Stomach (tissue), 4 donors: ENCODE measurements at regions not wholly inside any gene's neighbourhood (a gene's known extent, or its start where the extent isn't known, plus 50 kb on each side); places are given as distances from the start of the nearest gene placed in this dataset.
A peak's percentile ranks its signal among the peaks of the same experiment; 100 is the strongest.

Experiments used
- EP300 ChIP-seq: sonication (generic); formaldehyde crosslinking; IDR thresholded peaks from one replicate; pipeline ENCODE4 v1.6.1; 2017; ENCODE audit warnings: antibody characterized with exemption
- POLR2A ChIP-seq, 4 donors: fragments of 450-650 bp; IDR thresholded peaks; one replicate each; pipeline ENCODE4 v1.6.1; 2016; ENCODE audit warnings: antibody characterized with exemption in 4 of 4, control low read depth in 2 of 4, mild to moderate bottlenecking in 1 of 4, moderate library complexity in 1 of 4

DNA sequence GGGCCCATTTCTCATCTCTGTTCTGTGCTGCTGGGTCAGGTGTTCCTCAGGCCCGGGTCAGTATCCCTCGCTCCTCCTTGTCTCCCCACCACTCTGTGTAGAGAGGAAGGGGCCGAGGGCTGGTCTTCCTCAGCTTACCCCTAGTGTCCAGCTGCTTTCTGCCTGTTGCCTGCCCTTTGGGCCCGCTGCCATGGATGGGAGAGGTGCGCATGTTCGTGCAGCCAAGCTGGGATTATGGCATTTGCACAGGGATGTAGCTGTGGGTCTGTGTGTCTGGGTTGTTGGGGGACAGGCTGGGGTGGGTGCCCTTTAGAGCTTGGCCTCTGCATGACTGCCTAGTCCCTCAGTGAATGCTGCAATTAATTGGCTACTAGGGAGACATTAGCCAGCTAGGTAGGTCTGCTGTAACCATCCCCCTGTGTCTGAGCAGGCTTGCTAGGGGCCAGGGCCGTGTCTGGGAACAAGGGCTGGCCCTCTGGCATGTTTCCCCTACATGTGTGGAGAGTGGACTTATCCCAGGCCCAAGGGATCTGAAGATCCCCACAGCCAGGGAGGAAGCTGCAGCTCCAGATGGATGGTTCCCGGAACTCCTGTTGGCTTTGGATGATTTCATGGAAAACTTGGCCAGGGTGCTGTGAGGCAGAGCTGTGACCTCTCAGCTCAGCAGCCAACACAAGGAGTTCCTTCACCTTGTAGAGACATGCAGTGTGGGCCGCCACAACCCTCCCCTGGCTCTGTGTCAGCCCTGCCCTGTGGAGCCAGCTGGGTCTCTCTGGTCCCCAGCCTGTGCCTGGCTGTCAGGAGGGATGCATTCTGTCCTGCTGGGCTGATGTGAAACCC is 161.9 kb downstream of the MACROH2A1 start:
- TF ChIP-seq EP300: peak; percentile 36
- TF ChIP-seq POLR2A (IDR thresholded peaks at IDR 0.05): no peak
